ENCODE measurements at regions not wholly inside any gene's neighbourhood (a gene's known extent, or its start where the extent isn't known, plus 50 kb on each side); places are given as distances from the start of the nearest gene placed in this dataset.

GRCh38 chr2:74042606-74043005, 57.9 kb downstream of the TET3 start:
- H3K36me3 ChIP-seq (ENCODE audit: control insufficient read depth, insufficient read depth, low read length) = peaks cover 7% of the 10 kb centered on the region
- no peak for TF ChIP-seq CTCF (IDR thresholded peaks at IDR 0.05; ENCODE audit: insufficient read depth, low read length, severe bottlenecking)
- FAIRE-seq (no peak), DNase-seq (ENCODE audit: low read depth) (no peak)
- no peak overlapping the region for H3K4me3 ChIP-seq (ENCODE audit: low read depth, low read length)
- H3K27me3 ChIP-seq (ENCODE audit: control insufficient read depth, insufficient read depth, low read length) = no peaks in the 10 kb centered on the region

- DNase-seq (ENCODE audit: low read depth) = no peak
- no peak for FAIRE-seq
- TF ChIP-seq CTCF (IDR thresholded peaks at IDR 0.05; ENCODE audit: insufficient read depth, low read length, severe bottlenecking) = no peak
- H3K36me3 ChIP-seq (ENCODE audit: control insufficient read depth, insufficient read depth, low read length) = peaks cover 12% of the 10 kb centered on the region
- H3K4me3 ChIP-seq (ENCODE audit: low read depth, low read length) = no peak overlapping the region
- H3K27me3 ChIP-seq (ENCODE audit: control insufficient read depth, insufficient read depth, low read length) = no peaks in the 10 kb centered on the region
These were observed 58.9 kb downstream of the TET3 start for GRCh38 chr2:74043345-74044329.

GRCh38 chr2:74044999-74045398, 60.3 kb downstream of the TET3 start:
- no peak for FAIRE-seq
- Histone ChIP-seq H3K27me3 (ENCODE audit: control insufficient read depth, insufficient read depth, low read length) (no peaks in the 10 kb centered on the region), H3K36me3 (ENCODE audit: control insufficient read depth, insufficient read depth, low read length) (peaks cover 14% of the 10 kb centered on the region), H3K4me3 (ENCODE audit: low read depth, low read length) (no peak overlapping the region)
- no peak for TF ChIP-seq CTCF (IDR thresholded peaks at IDR 0.05; ENCODE audit: insufficient read depth, low read length, severe bottlenecking)
- DNase-seq (ENCODE audit: low read depth) = no peak

GRCh38 chr2:74045454-74045853, 60.7 kb downstream of the TET3 start:
- Histone ChIP-seq H3K27me3 (ENCODE audit: control insufficient read depth, insufficient read depth, low read length) (no peaks in the 10 kb centered on the region), H3K4me3 (ENCODE audit: low read depth, low read length) (no peak overlapping the region), H3K36me3 (ENCODE audit: control insufficient read depth, insufficient read depth, low read length) (peaks cover 14% of the 10 kb centered on the region)
- no peak for DNase-seq (ENCODE audit: low read depth)
- no peak for TF ChIP-seq CTCF (IDR thresholded peaks at IDR 0.05; ENCODE audit: insufficient read depth, low read length, severe bottlenecking)
- FAIRE-seq = no peak

GRCh38 chr2:74046441-74046840, 61.7 kb downstream of the TET3 start:
- Histone ChIP-seq H3K27me3 (ENCODE audit: control insufficient read depth, insufficient read depth, low read length) (no peaks in the 10 kb centered on the region), H3K4me3 (ENCODE audit: low read depth, low read length) (no peak overlapping the region), H3K36me3 (ENCODE audit: control insufficient read depth, insufficient read depth, low read length) (peaks cover 15% of the 10 kb centered on the region)
- DNase-seq (ENCODE audit: low read depth) (no peak), FAIRE-seq (no peak)
- TF ChIP-seq CTCF (IDR thresholded peaks at IDR 0.05; ENCODE audit: insufficient read depth, low read length, severe bottlenecking) = no peak

Data from bronchial epithelial cell (primary cell).